Hypothalamus (tissue), 51 donors: ENCODE measurements at regions not wholly inside any gene's neighbourhood (a gene's known extent, or its start where the extent isn't known, plus 50 kb on each side); places are given as distances from the start of the nearest gene placed in this dataset.
"Not testable (repeated sequence)": the region's sequence is repeated elsewhere in the genome, so short reads cannot be mapped to it uniquely, and the experiment has no call there.

Experiments used
- DNase-seq, 51 donors: peaks; one replicate each; lab custom pipeline; 2025; lab: John Stamatoyannopoulos, UW

DNA sequence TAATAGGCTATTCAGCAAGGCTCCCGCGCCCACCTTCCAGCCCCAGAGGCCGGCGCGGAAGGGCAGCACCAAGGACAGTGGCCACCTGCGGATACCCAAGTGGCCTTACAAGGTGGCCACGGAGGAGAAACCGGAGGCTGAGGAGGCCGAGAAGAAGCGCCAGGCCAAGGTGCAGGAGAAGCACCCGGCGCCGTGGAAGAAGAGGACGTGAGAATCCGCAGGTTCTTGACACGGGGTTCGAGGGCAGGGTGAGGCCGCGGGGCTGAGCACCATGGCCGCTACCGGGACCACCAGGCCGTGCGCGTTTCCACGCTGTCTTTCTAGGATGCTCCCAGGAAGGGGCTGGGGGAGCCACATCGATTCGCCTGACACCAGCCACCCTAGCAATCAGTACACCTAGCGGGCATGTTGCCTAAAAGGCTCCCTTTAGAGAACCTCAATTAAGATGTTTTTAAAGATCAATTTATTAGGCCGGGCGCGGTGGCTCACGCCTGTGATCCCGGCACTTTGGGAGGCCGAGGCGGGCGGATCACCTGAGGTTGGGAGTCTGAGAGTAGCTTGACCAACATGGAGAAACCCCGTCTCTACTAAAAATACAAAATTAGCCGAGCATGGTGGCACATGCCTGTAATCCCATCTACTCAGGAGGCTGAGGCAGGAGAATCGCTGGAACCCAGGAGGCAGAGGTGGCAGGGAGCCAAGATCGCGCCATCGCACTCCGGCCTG, 134.3 kb upstream of the OR4C13 start:
- DNase-seq: not testable (repeated sequence)

- DNase-seq: not testable (repeated sequence)
Measured at GRCh38 chr11:49823188-49823587, 129.0 kb upstream of the OR4C13 start.

DNA sequence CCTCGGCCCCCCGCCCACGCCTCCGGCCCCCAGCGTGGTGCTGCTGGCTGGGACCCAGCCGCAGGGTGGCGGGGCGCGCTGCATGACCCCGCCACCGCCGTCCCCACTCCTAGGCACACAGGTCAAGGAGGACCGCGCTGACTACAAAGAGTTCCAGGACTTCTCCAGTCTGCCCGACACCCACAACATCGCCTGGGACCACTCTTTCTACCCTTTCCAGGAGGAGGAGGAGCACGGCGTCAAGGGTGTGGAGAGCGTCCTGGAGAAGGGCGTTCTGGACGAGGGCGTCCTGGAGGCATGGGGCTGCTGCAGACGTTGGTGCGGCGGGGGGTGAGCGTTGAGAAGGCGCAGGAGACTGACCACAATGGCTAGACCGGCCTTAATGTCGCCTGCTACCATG, 101.7 kb upstream of the OR4C13 start:
- DNase-seq: not testable (repeated sequence)

GRCh38 chr11:49851511-49851910, 100.7 kb upstream of the OR4C13 start:
- no peak for DNase-seq

DNA sequence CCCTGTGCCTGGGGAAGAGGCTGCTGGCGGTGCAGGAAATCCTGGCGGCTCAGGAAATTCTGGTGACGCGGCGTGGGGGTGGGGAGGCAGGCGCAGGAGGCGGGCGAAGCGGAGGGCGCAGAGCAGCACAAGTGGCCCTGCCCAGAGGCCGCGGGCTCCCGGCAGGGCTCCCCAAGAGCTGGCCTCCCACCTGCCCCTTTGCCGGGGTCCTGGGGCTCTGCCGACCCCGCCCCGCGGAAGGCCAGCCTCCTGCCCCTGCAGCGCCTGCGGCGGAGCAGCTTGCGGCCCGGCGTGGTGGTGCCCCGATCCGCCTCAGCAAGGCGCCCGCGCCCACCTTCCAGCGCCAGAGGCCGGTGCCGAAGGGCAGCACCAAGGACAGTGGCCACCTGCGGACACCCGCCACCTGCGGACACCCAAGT, 100.2 kb upstream of the OR4C13 start:
- no peak for DNase-seq

GRCh38 chr11:49888875-49889274, 63.3 kb upstream of the OR4C13 start:
- not testable (repeated sequence) for DNase-seq

DNA sequence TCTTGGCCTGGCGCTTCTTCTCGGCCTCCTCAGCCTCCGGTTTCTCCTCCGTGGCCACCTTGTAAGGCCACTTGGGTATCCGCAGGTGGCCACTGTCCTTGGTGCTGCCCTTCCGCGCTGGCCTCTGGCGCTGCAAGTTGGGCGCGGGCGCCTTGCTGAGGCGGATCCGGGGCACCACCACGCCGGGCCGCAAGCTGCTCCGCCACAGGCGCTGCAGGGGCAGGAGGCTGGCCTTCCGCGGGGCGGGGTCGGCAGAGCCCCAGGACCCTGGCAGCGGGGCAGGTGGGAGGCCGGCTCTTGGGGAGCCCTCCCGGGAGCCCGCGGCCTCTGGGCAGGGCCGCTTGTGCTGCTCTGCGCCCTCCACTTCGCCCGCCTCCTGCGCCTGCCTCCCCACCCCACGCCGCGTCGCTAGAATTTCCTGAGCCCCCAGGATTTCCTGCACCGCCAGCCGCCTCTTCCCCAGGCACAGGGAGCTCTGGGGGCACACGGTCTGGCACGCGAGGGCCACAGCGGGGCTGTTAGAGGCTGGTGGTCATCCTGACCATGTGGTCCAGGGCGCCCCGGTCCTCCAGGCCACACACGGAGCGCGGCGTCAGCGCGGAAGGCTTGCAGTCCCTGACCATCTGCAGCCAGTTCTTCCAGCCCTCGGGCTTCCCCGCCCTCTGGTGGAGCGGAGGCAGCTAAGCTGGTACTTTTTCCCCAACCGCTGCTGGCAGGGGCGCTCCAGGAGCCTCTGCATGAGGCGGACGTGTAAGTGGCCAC, 60.1 kb upstream of the OR4C13 start:
- not testable (repeated sequence) for DNase-seq

DNA sequence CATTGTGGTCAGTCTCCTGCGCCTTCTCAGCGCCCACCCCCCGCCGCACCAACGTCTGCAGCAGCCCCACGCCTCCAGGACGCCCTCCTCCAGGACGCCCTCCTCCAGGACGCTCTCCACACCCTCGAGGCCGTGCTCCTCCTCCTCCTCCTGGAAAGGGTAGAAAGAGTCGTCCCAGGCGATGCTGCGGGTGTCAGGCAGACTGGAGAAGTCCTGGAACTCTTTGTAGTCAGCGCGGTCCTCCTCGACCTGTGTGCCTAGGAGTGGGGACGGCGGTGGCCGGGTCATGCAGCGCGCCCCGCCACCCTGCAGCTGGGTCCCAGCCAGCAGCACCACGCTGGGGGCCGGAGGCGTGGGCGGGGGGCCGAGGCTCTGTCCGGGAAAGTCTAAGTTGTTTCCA, 58.7 kb upstream of the OR4C13 start:
- DNase-seq: not testable (repeated sequence)
